ENCODE measurements at regions not wholly inside any gene's neighbourhood (a gene's known extent, or its start where the extent isn't known, plus 50 kb on each side); places are given as distances from the start of the nearest gene placed in this dataset.

DNA sequence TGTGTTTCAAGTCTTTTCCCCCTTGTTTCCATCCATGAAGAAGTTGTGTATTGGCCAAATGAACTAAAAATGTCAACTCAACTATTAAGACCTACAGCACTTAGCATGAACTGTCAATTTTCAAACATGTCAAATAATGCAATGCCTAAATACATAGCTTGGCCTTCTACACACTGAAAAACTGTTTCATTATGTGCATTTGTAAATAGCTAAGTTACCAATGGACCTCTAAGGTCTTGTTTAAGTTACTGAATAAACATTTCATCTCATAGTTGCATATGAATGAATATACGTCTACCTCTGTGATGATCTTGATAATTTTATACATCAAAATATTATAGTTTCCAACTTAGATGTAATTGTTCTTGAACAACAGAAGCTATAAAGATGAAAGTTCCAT, 744.5 kb downstream of the EFNB2 start:
- H3K4me3 Mint-ChIP-seq: no peak overlapping the region
- no peak for DNase-seq
- H3K4me1 Mint-ChIP-seq (ENCODE audit: low read depth): no peaks in the 10 kb centered on the region
- H3K27ac Mint-ChIP-seq: no peak overlapping the region
- H3K36me3 Mint-ChIP-seq (ENCODE audit: low read depth): no peaks in the 10 kb centered on the region
- no peaks in the 10 kb centered on the region; the same call in 1 of the 2 replicates for H3K27me3 Mint-ChIP-seq (ENCODE audit: insufficient read depth)
- TF ChIP-seq, protein P1, sequence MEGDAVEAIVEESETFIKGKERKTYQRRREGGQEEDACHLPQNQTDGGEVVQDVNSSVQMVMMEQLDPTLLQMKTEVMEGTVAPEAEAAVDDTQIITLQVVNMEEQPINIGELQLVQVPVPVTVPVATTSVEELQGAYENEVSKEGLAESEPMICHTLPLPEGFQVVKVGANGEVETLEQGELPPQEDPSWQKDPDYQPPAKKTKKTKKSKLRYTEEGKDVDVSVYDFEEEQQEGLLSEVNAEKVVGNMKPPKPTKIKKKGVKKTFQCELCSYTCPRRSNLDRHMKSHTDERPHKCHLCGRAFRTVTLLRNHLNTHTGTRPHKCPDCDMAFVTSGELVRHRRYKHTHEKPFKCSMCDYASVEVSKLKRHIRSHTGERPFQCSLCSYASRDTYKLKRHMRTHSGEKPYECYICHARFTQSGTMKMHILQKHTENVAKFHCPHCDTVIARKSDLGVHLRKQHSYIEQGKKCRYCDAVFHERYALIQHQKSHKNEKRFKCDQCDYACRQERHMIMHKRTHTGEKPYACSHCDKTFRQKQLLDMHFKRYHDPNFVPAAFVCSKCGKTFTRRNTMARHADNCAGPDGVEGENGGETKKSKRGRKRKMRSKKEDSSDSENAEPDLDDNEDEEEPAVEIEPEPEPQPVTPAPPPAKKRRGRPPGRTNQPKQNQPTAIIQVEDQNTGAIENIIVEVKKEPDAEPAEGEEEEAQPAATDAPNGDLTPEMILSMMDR (IDR thresholded peaks at IDR 0.05): no peak
- H3K9me3 Mint-ChIP-seq: no peaks in the 10 kb centered on the region; the same call in 1 of the 2 replicates

DNA sequence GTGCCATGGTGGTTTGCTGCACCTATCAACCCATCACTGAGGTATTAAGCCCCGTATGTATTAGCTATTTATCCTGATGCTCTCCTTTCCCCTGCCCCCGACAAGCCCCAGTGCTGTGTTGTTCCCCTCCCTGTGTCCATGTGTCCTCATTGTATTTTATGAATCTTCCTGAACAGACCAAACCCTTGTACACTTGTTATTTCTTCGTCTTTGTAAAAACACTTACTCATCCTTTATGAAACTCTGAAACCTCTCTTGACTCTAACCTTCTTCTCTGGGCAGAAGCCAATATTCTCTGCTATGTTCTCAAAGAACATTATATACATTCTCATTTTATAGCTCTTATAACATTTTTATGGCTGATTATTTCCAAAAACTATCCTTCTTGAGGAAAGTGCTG, 746.9 kb downstream of the EFNB2 start:
- H3K9me3 Mint-ChIP-seq: no peaks in the 10 kb centered on the region; the same call in 1 of the 2 replicates
- TF ChIP-seq, protein P1 (IDR thresholded peaks at IDR 0.05): no peak
- no peaks in the 10 kb centered on the region; the same call in 1 of the 2 replicates for H3K27me3 Mint-ChIP-seq (ENCODE audit: insufficient read depth)
- no peaks in the 10 kb centered on the region for H3K36me3 Mint-ChIP-seq (ENCODE audit: low read depth)
- DNase-seq: no peak
- H3K4me1 Mint-ChIP-seq (ENCODE audit: low read depth): no peaks in the 10 kb centered on the region
- H3K27ac Mint-ChIP-seq: no peak overlapping the region
- H3K4me3 Mint-ChIP-seq: no peak overlapping the region

DNA sequence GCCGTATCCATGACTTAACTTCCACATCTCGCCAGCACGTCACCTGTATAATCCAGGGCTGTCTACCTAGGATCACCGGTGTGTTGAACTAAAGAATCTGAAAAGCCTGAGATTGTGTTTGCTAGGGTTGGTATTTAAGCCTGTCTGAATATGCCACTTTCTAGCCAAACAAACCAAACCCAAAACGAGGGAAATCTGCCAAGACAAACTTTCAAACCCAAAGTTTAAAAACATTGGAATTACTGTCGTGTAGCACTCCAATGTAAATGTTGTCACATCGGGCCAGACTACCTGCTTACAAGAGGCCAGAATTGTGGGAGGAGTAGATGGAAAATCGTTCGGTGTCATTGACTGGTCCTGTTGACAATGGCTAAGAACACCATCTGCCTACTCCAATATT, 747.8 kb downstream of the EFNB2 start:
- no peaks in the 10 kb centered on the region for H3K4me1 Mint-ChIP-seq (ENCODE audit: low read depth)
- H3K4me3 Mint-ChIP-seq: no peak overlapping the region
- no peak for DNase-seq
- no peaks in the 10 kb centered on the region; the same call in 1 of the 2 replicates for H3K27me3 Mint-ChIP-seq (ENCODE audit: insufficient read depth)
- no peaks in the 10 kb centered on the region for H3K36me3 Mint-ChIP-seq (ENCODE audit: low read depth)
- no peak overlapping the region for H3K27ac Mint-ChIP-seq
- no peaks in the 10 kb centered on the region; the same call in 1 of the 2 replicates for H3K9me3 Mint-ChIP-seq
- TF ChIP-seq, protein P1 (IDR thresholded peaks at IDR 0.05): no peak

DNA sequence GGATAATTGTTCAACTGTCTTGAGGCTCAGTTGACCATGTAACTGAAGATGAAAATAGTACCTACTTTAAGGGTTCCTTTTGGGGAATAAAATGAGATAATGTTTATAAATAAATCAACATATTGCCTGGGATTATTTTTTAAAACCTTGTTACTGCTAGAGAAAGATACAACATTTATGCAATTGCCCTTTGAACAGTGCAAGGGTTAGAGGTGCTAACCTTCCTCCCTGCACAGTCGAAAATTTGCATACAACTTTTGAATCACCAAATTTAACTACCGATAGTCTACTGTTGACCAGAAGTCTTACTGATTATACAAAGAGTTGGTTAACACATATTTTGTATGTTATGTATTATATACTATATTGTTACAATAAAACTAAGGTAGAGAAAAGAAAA, 750.0 kb downstream of the EFNB2 start:
- Mint-ChIP-seq H3K36me3 (ENCODE audit: low read depth) (no peaks in the 10 kb centered on the region), H3K27me3 (ENCODE audit: insufficient read depth) (peaks cover 2% of the 10 kb centered on the region; the same call in 1 of the 2 replicates), H3K27ac (no peak overlapping the region), H3K9me3 (no peaks in the 10 kb centered on the region; the same call in 1 of the 2 replicates), H3K4me1 (ENCODE audit: low read depth) (no peaks in the 10 kb centered on the region), H3K4me3 (no peak overlapping the region)
- TF ChIP-seq, protein P1 (IDR thresholded peaks at IDR 0.05): no peak
- DNase-seq: no peak

DNA sequence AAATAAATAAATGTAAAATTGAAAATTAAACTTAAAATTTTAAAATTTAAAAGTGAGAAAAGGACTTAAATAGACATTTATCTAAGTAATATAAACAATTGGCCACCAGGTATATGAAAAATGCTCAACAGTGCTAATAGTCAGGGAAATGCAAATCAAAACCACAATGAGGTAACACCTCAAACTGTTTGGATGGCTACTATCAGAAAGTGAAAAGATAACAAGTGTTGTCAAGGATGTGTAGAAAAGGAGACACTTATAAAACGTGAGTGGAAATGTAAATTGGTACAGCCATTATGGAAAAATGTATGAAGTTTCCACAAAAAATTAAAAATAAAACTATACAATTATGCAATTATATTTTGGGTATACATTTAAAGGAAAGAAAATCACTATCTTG, 752.2 kb downstream of the EFNB2 start:
- Mint-ChIP-seq H3K4me3 (no peak overlapping the region), H3K9me3 (no peaks in the 10 kb centered on the region; the same call in 1 of the 2 replicates), H3K4me1 (ENCODE audit: low read depth) (no peaks in the 10 kb centered on the region), H3K36me3 (ENCODE audit: low read depth) (no peaks in the 10 kb centered on the region), H3K27ac (no peak overlapping the region), H3K27me3 (ENCODE audit: insufficient read depth) (0 out of 2 replicates have a peak, but pooled peaks cover 2% of the 10 kb centered on the region)
- no peak for DNase-seq
- TF ChIP-seq, protein P1 (IDR thresholded peaks at IDR 0.05): no peak

DNA sequence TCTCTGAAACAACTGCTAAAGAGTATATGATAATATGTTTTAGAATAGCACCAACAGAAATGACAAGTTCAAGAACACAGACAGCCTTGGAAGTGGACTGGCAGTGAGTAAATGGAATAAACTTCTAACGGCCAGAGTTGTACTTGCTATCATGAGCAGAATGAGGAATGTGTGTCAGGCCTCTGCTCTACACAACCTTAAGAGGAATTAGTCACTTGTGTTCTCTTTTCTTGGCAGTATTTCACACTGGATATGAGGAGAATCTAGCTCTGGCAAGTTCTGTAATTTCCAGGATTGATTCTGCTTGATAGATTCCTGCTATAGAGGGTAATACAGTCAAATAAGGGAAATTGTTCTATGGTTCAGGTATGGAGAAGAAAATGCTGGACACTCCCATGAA, 757.3 kb downstream of the EFNB2 start:
- Mint-ChIP-seq H3K4me1 (ENCODE audit: low read depth) (peaks cover 18% of the 10 kb centered on the region; the same call in 1 of the 2 replicates), H3K27ac (no peak overlapping the region), H3K9me3 (no peaks in the 10 kb centered on the region; the same call in 1 of the 2 replicates), H3K27me3 (ENCODE audit: insufficient read depth) (peaks cover 6% of the 10 kb centered on the region; the same call in 1 of the 2 replicates), H3K36me3 (ENCODE audit: low read depth) (no peaks in the 10 kb centered on the region), H3K4me3 (no peak overlapping the region)
- TF ChIP-seq, protein P1 (IDR thresholded peaks at IDR 0.05): no peak
- no peak for DNase-seq
